ENCODE measurements at regions not wholly inside any gene's neighbourhood (a gene's known extent, or its start where the extent isn't known, plus 50 kb on each side); places are given as distances from the start of the nearest gene placed in this dataset.
"Not testable (repeated sequence)": the region's sequence is repeated elsewhere in the genome, so short reads cannot be mapped to it uniquely, and the experiment has no call there.

- H3K27ac ChIP-seq, result no peak overlapping the region
- no peak for TF ChIP-seq CTCF (conservative IDR thresholded peaks at IDR 0.05)
These were observed 217.3 kb downstream of the USP22 start for GRCh38 chr17:20825539-20825938.

- not testable (repeated sequence) for H3K27ac ChIP-seq
These were observed 202.4 kb downstream of the USP22 start for GRCh38 chr17:20840453-20840852.

GRCh38 chr17:20840987-20841865, 201.6 kb downstream of the USP22 start:
- not testable (repeated sequence) for H3K27ac ChIP-seq

GRCh38 chr17:20842012-20842411, 200.8 kb downstream of the USP22 start:
- not testable (repeated sequence) for H3K27ac ChIP-seq

- not testable (repeated sequence) for H3K27ac ChIP-seq
These were observed 199.6 kb downstream of the USP22 start for GRCh38 chr17:20843261-20843660.

GRCh38 chr17:20843799-20844553, 198.8 kb downstream of the USP22 start:
- H3K27ac ChIP-seq, result not testable (repeated sequence)

GRCh38 chr17:20848869-20849443, 193.9 kb downstream of the USP22 start:
- H3K27ac ChIP-seq, result not testable (repeated sequence)
- TF ChIP-seq CTCF (conservative IDR thresholded peaks at IDR 0.05), result peak; percentile 76

- not testable (repeated sequence) for H3K27ac ChIP-seq
These were observed 191.1 kb downstream of the USP22 start for GRCh38 chr17:20851591-20852238.

- peak overlapping the region; percentile 20; the same call in 1 of the 2 replicates for H3K27ac ChIP-seq
- TF ChIP-seq CTCF (conservative IDR thresholded peaks at IDR 0.05), result peak; percentile 15; the same call in 1 of the 2 replicates
These were observed 190.4 kb downstream of the USP22 start for GRCh38 chr17:20852239-20852989.

GRCh38 chr17:20852990-20853370, 189.8 kb downstream of the USP22 start:
- no peak overlapping the region; the same call in 1 of the 2 replicates for H3K27ac ChIP-seq
- TF ChIP-seq CTCF (conservative IDR thresholded peaks at IDR 0.05), result no peak

- H3K27ac ChIP-seq, result not testable (repeated sequence)
These were observed 186.8 kb downstream of the USP22 start for GRCh38 chr17:20855910-20856470.

- not testable (repeated sequence) for H3K27ac ChIP-seq
These were observed 176.2 kb downstream of the USP22 start for GRCh38 chr17:20866444-20867209.

- H3K27ac ChIP-seq, result not testable (repeated sequence)
These were observed 175.3 kb downstream of the USP22 start for GRCh38 chr17:20867436-20867937.
